HFFc6 (cell line): ENCODE measurements at regions not wholly inside any gene's neighbourhood (a gene's known extent, or its start where the extent isn't known, plus 50 kb on each side); places are given as distances from the start of the nearest gene placed in this dataset.

Experiments
- DNase-seq: peaks from one replicate; pipeline ENCODE4 v3.0.0-alpha.2; 2018
- H3K27ac Mint-ChIP-seq: 2 replicates; pipeline ENCODE4 v1.8.0; 2020; ENCODE audit warnings: mild to moderate bottlenecking, mixed read lengths
- H3K27me3 Mint-ChIP-seq: 2 replicates; pipeline ENCODE4 v1.8.0; 2021; ENCODE audit warnings: mild to moderate bottlenecking, moderate library complexity, mixed read lengths; ENCODE audit not compliant: insufficient read depth
- H3K36me3 Mint-ChIP-seq: 2 replicates; pipeline ENCODE4 v1.8.0; 2021; ENCODE audit warnings: low read depth, mixed read lengths
- H3K4me1 Mint-ChIP-seq: 2 replicates; pipeline ENCODE4 v1.8.0; 2020; ENCODE audit warnings: low read depth, mixed read lengths
- H3K4me3 Mint-ChIP-seq: 2 replicates; pipeline ENCODE4 v1.8.0; 2020; ENCODE audit warnings: mild to moderate bottlenecking, moderate library complexity, mixed read lengths
- H3K9me3 Mint-ChIP-seq: 2 replicates; pipeline ENCODE4 v1.8.0; 2020; ENCODE audit warnings: mild to moderate bottlenecking, mixed read lengths
- TF ChIP-seq, protein P1 (sequence below): fragments of 200-600 bp; sonication (generic); IDR thresholded peaks from 2 replicates; pipeline ENCODE4 v1.5.0; 2021; ENCODE audit warnings: antibody characterized with exemption, mild to moderate bottlenecking

DNA sequence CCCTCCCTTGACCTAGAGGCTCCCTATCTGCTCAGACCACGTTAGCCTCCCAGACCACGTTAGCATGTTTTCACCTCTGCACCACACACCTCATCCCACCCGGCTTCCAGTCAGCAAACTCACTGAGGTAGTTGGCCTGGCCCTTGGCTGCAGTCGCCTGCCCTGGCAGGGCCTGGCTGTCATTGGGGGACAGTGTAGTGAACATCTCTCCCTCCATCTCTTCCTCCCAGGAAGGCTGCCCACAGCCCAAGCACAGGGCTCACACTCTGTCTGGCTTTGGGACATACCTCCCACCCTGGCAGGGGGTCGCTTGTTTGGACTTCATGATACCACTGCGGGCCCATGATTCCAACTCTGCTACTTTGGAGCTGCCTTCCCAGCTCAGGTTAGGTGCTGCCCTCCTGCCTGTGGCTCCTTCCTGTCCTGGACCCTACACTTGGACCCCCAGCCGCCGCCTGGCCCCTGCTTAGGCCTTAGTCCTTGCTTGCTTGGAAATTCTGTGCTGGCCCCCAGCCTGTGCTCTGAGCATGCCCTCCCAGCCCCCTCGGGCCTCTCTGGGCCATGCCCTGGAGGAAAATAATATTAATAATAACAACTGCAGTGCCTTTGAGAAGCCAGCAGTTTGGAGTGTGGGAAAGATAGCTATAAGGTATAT, 167.7 kb downstream of the COPRS start:
- H3K4me1 Mint-ChIP-seq = peaks cover 56% of the 10 kb centered on the region
- no peak overlapping the region for H3K27ac Mint-ChIP-seq
- H3K4me3 Mint-ChIP-seq = no peak overlapping the region
- no peak for DNase-seq
- TF ChIP-seq, protein P1, sequence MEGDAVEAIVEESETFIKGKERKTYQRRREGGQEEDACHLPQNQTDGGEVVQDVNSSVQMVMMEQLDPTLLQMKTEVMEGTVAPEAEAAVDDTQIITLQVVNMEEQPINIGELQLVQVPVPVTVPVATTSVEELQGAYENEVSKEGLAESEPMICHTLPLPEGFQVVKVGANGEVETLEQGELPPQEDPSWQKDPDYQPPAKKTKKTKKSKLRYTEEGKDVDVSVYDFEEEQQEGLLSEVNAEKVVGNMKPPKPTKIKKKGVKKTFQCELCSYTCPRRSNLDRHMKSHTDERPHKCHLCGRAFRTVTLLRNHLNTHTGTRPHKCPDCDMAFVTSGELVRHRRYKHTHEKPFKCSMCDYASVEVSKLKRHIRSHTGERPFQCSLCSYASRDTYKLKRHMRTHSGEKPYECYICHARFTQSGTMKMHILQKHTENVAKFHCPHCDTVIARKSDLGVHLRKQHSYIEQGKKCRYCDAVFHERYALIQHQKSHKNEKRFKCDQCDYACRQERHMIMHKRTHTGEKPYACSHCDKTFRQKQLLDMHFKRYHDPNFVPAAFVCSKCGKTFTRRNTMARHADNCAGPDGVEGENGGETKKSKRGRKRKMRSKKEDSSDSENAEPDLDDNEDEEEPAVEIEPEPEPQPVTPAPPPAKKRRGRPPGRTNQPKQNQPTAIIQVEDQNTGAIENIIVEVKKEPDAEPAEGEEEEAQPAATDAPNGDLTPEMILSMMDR = no peak
- H3K27me3 Mint-ChIP-seq = peaks cover 3% of the 10 kb centered on the region; the same call in 1 of the 2 replicates
- no peaks in the 10 kb centered on the region for H3K9me3 Mint-ChIP-seq
- no peaks in the 10 kb centered on the region for H3K36me3 Mint-ChIP-seq

DNA sequence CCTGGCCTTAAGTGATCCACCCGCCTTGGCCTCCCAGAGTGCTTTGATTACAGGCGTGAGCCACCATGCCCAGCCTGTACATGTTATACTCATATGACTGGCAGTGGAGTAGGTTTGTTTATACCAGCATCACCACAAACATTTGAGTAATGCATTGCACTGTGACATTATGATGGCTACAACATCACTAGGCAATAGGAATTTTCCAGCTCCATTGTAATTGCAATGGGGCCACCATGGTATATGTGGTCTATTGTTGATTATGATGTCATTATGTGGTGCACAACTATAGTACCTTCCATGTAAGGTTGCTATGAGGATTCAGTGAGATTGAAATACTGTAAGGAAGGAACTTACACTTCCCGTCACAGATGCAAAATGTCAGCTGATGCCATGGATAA, 168.9 kb downstream of the COPRS start:
- H3K27ac Mint-ChIP-seq = peak overlapping the region; percentile 42
- H3K4me3 Mint-ChIP-seq = no peak overlapping the region
- TF ChIP-seq, protein P1 = no peak
- peaks cover 43% of the 10 kb centered on the region for H3K4me1 Mint-ChIP-seq
- H3K27me3 Mint-ChIP-seq = peaks cover 3% of the 10 kb centered on the region
- no peaks in the 10 kb centered on the region for H3K36me3 Mint-ChIP-seq
- peak; percentile 71 for DNase-seq
- no peaks in the 10 kb centered on the region for H3K9me3 Mint-ChIP-seq

DNA sequence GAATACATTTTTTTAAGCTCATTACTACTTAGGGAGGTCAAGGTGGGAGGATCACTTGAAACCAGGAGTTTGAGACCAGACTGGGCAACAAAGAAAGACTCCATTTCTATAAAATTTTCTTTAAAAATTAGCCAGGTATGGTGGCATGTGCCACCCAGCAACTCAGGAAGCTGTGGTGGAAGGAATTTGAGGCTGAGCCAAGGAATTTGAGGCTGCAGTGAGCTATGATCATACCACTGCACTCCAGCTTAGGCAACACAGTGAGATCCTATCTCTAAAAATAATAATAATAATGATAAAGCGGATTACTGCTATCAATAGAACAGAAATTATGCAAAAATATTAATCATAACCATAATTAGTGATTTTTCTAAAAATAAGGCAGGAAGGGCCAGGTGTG, 170.3 kb downstream of the COPRS start:
- Mint-ChIP-seq H3K27ac (no peak overlapping the region), H3K4me3 (no peak overlapping the region), H3K4me1 (peaks cover 29% of the 10 kb centered on the region), H3K9me3 (no peaks in the 10 kb centered on the region), H3K27me3 (peaks cover 3% of the 10 kb centered on the region), H3K36me3 (no peaks in the 10 kb centered on the region)
- TF ChIP-seq, protein P1 = no peak
- no peak for DNase-seq

DNA sequence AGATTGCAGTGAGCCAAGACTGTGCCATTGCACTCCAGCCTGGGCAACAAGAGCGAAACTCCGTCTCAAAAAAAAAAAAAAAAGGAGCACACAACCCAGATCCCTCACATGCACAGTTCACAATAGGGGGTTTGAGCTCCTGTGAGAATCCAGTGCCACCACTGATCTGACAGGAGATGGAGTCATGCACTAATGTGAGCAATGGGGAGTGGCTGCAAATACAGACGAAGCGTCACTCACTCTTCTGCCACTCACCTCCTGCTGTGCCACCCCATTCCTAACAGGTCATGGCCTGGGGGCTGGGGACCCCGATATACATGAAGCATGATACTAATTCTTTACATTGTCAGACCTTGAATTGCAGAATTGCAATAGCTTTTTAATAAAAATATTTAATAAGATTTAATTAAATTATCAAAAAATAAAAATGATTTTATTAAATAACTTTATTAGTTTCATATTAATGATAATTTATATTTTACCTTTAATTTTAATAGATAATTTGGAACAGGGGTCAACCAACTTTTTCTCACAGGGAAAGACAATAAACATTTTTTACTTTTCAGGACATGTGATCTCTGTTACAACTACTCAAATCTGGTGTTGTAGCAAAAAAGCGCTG, 171.4 kb downstream of the COPRS start:
- H3K9me3 Mint-ChIP-seq = no peaks in the 10 kb centered on the region
- no peak overlapping the region for H3K4me3 Mint-ChIP-seq
- peaks cover 28% of the 10 kb centered on the region for H3K4me1 Mint-ChIP-seq
- no peaks in the 10 kb centered on the region for H3K36me3 Mint-ChIP-seq
- no peak for DNase-seq
- H3K27ac Mint-ChIP-seq = no peak overlapping the region
- TF ChIP-seq, protein P1 = no peak
- peaks cover 3% of the 10 kb centered on the region for H3K27me3 Mint-ChIP-seq

GRCh38 chr17:31686495-31686894, 172.5 kb downstream of the COPRS start:
- DNase-seq = no peak
- Mint-ChIP-seq H3K4me1 (peaks cover 17% of the 10 kb centered on the region), H3K36me3 (no peaks in the 10 kb centered on the region), H3K27me3 (peaks cover 3% of the 10 kb centered on the region), H3K4me3 (no peak overlapping the region), H3K27ac (no peak overlapping the region), H3K9me3 (no peaks in the 10 kb centered on the region)
- TF ChIP-seq, protein P1 = no peak
